ENCODE measurements at regions not wholly inside any gene's neighbourhood (a gene's known extent, or its start where the extent isn't known, plus 50 kb on each side); places are given as distances from the start of the nearest gene placed in this dataset.

- no peak for DNase-seq (ENCODE audit: low spot score)
- Mint-ChIP-seq H3K27ac (ENCODE audit: unreplicated experiment) (no peak overlapping the region), H3K27me3 (ENCODE audit: low read depth) (no peaks in the 10 kb centered on the region), H3K4me3 (ENCODE audit: unreplicated experiment) (no peak overlapping the region), H3K4me1 (ENCODE audit: low read depth) (peaks cover 7% of the 10 kb centered on the region), H3K9me3 (ENCODE audit: low read depth) (peaks cover 10% of the 10 kb centered on the region), H3K36me3 (ENCODE audit: low read depth) (peaks cover 8% of the 10 kb centered on the region)
- no peak for TF ChIP-seq CTCF (IDR thresholded peaks at IDR 0.05)
Observed at GRCh38 chr6:156557251-156557910, 219.8 kb upstream of the ARID1B start.

- Mint-ChIP-seq H3K36me3 (ENCODE audit: low read depth) (peaks cover 8% of the 10 kb centered on the region), H3K9me3 (ENCODE audit: low read depth) (peaks cover 10% of the 10 kb centered on the region), H3K4me3 (ENCODE audit: unreplicated experiment) (no peak overlapping the region), H3K27me3 (ENCODE audit: low read depth) (no peaks in the 10 kb centered on the region), H3K4me1 (ENCODE audit: low read depth) (peaks cover 7% of the 10 kb centered on the region), H3K27ac (ENCODE audit: unreplicated experiment) (no peak overlapping the region)
- peak; percentile 42 for DNase-seq (ENCODE audit: low spot score)
- TF ChIP-seq CTCF (IDR thresholded peaks at IDR 0.05), result no peak
Observed at GRCh38 chr6:156556811-156557210, 220.4 kb upstream of the ARID1B start.

GRCh38 chr6:156555116-156555515 is 222.1 kb upstream of the ARID1B start:
- H3K27me3 Mint-ChIP-seq (ENCODE audit: low read depth), result no peaks in the 10 kb centered on the region
- H3K4me3 Mint-ChIP-seq (ENCODE audit: unreplicated experiment), result no peak overlapping the region
- TF ChIP-seq CTCF (IDR thresholded peaks at IDR 0.05), result no peak
- DNase-seq (ENCODE audit: low spot score), result no peak
- H3K27ac Mint-ChIP-seq (ENCODE audit: unreplicated experiment), result no peak overlapping the region
- peaks cover 6% of the 10 kb centered on the region for H3K9me3 Mint-ChIP-seq (ENCODE audit: low read depth)
- H3K36me3 Mint-ChIP-seq (ENCODE audit: low read depth), result peaks cover 4% of the 10 kb centered on the region
- peaks cover 7% of the 10 kb centered on the region for H3K4me1 Mint-ChIP-seq (ENCODE audit: low read depth)

GRCh38 chr6:156554160-156554559 is 223.0 kb upstream of the ARID1B start:
- no peaks in the 10 kb centered on the region for H3K9me3 Mint-ChIP-seq (ENCODE audit: low read depth)
- no peaks in the 10 kb centered on the region for H3K36me3 Mint-ChIP-seq (ENCODE audit: low read depth)
- H3K4me1 Mint-ChIP-seq (ENCODE audit: low read depth), result peaks cover 7% of the 10 kb centered on the region
- no peak overlapping the region for H3K4me3 Mint-ChIP-seq (ENCODE audit: unreplicated experiment)
- no peak for DNase-seq (ENCODE audit: low spot score)
- no peak overlapping the region for H3K27ac Mint-ChIP-seq (ENCODE audit: unreplicated experiment)
- H3K27me3 Mint-ChIP-seq (ENCODE audit: low read depth), result no peaks in the 10 kb centered on the region
- no peak for TF ChIP-seq CTCF (IDR thresholded peaks at IDR 0.05)

- no peak for DNase-seq (ENCODE audit: low spot score)
- no peak for TF ChIP-seq CTCF (IDR thresholded peaks at IDR 0.05)
- Mint-ChIP-seq H3K9me3 (ENCODE audit: low read depth) (no peaks in the 10 kb centered on the region), H3K36me3 (ENCODE audit: low read depth) (no peaks in the 10 kb centered on the region), H3K4me1 (ENCODE audit: low read depth) (peaks cover 7% of the 10 kb centered on the region), H3K27me3 (ENCODE audit: low read depth) (no peaks in the 10 kb centered on the region), H3K27ac (ENCODE audit: unreplicated experiment) (no peak overlapping the region), H3K4me3 (ENCODE audit: unreplicated experiment) (no peak overlapping the region)
Observed at GRCh38 chr6:156552849-156553248, 224.3 kb upstream of the ARID1B start.
